AG08396 (cell line): ENCODE measurements at regions not wholly inside any gene's neighbourhood (a gene's known extent, or its start where the extent isn't known, plus 50 kb on each side); places are given as distances from the start of the nearest gene placed in this dataset.

Experiments
- DNase-seq: peaks from one replicate; pipeline ENCODE4 v3.0.0; 2012; ENCODE audit warnings: low spot score, mixed read lengths

DNA sequence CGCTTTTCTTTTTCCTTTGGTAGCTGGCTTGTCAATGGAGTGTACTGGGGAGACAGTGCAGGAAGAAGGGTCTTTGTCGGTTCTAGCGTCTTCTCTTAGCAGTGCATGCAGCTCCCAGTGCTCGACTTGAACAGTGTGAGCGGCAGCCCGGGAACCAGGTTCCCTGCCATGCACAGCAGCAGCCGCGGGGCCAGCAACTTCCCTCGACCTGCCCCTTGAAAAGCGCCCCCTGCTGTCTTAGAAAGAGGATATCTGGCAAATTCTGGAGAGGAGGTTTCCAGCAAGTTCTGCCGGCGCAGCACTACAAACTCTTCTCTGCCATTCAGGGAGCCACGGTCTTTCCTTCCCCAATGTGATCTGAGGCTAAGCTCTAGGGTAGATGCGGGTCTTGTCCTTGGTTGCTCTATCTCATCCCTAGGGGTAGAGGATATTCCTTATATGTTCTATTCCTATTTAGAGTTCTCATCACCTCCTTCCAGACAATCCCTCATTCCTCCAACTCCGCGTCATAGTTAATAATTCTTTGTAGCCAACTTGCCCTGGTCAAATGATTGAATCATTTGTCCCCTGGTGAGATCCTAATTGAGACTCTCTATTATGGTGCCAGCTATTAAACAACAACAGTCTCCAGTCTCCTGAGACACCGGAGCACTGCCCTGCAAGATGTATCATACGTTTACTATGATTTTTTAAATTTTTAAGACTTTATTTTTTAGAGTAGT, 451.3 kb downstream of the PMP22 start:
- DNase-seq = no peak

- no peak for DNase-seq
Measured at GRCh38 chr17:14808425-14808824, 456.7 kb downstream of the PMP22 start.

- no peak for DNase-seq
Measured at GRCh38 chr17:14805348-14805747, 459.8 kb downstream of the PMP22 start.

DNA sequence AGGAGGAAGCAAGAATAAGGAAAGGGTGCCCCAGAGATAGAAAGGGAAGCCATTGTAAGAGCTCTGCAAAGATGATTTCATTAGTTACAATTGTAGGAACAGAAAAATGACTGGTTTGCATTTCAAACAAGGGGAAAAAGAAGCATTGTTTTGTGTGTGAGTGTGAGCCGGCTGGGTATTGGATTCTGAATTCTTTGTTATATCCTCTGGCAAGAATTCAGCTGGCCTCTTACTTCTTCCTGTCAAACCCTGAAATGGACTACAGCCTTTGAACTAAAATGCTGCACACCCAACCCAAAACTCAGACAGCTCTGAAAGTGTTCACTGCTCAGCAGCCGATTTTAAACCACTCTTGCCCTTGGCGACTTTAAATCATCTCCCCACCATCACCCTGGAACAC, 461.3 kb downstream of the PMP22 start:
- DNase-seq = no peak

- no peak for DNase-seq
Measured at GRCh38 chr17:14797801-14798200, 467.3 kb downstream of the PMP22 start.

DNA sequence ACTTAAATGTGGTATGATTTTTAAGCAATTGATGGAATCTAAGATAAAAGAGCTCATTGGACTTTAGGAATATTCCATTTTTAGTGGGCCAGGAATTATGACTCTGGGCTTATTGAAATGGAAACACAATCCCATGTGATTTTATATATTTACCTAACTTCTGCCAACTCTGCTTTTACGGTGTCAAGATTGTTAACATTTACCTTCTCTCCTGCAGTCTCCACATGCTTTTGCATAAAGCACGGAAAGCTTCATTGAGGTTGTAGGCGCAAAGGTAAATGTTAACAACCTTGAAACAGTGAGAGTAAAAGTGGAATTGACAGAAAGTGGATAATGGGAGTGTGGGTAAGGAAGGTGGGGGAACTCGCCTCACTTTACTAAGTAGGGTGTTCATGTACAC, 468.1 kb downstream of the PMP22 start:
- no peak for DNase-seq

- no peak for DNase-seq
Measured at GRCh38 chr17:14794961-14795360, 470.2 kb downstream of the PMP22 start.

DNA sequence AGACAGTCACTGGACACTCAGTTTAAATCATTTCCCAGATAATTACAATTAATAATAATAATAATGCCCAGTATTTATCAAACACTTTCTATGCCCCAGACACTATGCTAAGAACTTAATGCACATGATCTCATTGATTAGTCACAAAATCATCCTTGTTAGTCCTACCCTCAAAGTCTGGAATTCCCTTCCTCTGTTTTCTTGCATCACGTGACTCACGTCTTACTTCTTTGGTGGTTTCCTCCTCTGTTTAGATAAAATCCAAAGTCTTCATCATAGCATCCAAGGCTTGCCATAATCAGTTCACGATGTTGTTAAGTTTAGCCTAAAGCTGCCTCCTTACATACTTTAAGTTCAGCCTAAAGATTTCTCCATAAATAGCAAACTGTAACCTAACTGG, 471.9 kb downstream of the PMP22 start:
- peak; percentile 20 for DNase-seq

- DNase-seq = no peak
Measured at GRCh38 chr17:14792746-14793145, 472.4 kb downstream of the PMP22 start.

GRCh38 chr17:14791221-14791620, 473.9 kb downstream of the PMP22 start:
- no peak for DNase-seq

- no peak for DNase-seq
Measured at GRCh38 chr17:14790521-14790920, 474.6 kb downstream of the PMP22 start.

GRCh38 chr17:14784997-14785696, 480.0 kb downstream of the PMP22 start:
- DNase-seq = no peak

- DNase-seq = no peak
Measured at GRCh38 chr17:14781123-14781522, 480.2 kb downstream of the HS3ST3B1 start.

DNA sequence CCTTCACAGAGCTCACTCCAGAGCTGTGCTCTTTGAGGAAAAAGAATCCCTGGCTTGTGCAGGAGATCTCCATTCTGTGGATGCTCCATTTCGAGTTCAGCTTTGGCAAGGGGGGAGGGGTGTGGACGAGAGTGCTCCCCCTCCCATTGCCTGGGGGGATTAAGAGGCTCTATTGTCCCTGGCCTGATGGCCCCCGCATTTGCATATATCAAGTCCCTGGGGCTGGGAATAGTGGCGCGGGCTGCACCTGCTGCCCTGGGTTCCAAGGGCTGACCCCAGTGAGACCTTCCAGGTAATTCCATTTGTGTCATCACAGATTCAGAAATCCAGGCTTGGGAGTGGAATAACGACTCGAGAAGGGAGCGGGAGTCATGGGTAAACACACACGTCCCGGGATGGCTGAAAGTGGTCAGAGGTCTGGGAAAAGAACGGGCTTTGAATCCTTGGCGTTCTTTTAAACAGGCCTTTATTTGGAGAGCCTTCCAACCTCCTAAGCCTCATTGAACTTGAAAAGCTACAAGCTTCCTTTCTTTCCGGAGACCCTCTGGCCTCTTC, 479.3 kb downstream of the HS3ST3B1 start:
- DNase-seq = no peak

DNA sequence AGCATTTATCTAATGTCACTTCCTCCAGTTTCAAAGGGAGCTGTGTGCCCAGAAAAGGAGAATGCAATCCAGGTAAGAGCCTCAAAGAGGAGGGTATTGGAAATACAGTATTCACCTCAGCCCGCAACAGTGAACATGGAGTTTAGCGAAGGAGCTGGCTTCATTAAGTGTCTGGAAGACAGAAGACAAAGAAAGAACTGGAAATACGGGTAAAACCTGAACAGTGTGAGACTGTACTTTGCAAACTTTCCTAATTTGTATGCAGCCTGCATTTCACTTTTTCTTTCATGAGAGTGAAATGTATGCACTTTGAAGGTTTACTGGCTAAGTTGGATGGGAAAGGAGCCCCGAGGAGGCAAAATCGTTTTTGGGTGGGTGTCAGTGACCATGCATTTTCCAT, 478.4 kb downstream of the HS3ST3B1 start:
- DNase-seq = no peak

DNA sequence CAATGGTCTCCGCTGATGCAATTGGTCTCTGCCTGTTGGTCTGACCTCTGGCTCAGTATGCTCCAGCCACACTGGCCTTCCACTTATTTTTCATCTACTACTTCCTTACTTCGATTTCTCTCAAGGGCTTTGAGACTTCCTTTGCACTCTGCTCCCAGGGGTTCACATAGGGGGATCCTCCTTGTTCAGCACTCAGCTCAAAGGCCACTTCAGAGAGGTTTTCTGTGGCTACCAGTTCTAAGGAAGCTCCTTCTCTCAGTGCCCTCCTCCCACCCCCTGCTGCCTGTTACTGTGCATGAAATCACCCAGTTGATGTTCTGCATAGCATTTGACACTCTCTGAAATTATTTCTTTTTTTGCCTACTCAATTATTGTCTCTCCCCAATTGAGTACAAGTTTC, 476.4 kb downstream of the HS3ST3B1 start:
- no peak for DNase-seq

DNA sequence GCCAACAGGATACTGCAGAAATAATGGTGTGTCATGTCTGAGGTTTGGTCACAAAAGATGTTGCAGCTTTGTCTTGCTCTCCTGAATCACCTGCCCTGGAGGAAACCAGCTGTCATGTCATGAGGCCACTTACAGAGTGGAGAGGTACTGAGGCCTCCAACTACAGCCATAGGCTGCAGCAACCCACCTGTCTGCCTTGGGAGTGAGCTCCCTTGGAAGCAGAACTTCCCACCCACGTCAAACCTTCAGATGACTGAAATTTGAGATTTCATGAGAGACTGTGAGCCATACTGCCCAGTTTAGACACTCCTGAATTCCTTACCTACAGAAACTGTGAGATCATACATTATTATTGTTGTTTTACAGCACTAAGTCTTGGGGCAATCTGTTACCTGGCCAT, 475.9 kb downstream of the HS3ST3B1 start:
- DNase-seq = no peak

GRCh38 chr17:14775731-14776492, 475.0 kb downstream of the HS3ST3B1 start:
- no peak for DNase-seq

- no peak for DNase-seq
Measured at GRCh38 chr17:14774774-14775173, 473.9 kb downstream of the HS3ST3B1 start.

- no peak for DNase-seq
Measured at GRCh38 chr17:14772776-14773175, 471.9 kb downstream of the HS3ST3B1 start.

DNA sequence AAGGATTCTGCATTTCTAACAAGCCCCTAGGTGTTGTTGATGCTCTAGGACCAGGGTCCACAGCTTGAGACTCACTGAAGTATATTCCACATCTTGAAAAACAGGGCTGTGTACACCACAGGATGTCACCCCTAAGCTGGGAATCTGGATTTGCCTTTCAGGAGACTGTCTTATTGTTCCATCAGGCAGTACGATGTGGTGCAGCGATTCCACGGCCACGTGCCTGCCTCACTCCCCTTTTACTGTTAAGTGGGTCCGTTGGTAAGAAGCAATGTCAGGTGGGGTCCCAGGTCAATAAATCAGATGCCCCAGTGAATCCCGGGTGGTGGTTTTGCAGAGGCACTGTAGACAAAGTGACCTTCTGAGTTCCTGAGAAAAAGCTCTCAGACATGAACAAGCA, 470.7 kb downstream of the HS3ST3B1 start:
- DNase-seq = no peak

GRCh38 chr17:14768923-14769322, 468.0 kb downstream of the HS3ST3B1 start:
- no peak for DNase-seq
